ENCODE measurements at regions not wholly inside any gene's neighbourhood (a gene's known extent, or its start where the extent isn't known, plus 50 kb on each side); places are given as distances from the start of the nearest gene placed in this dataset.
"Not testable (repeated sequence)": the region's sequence is repeated elsewhere in the genome, so short reads cannot be mapped to it uniquely, and the experiment has no call there.

DNA sequence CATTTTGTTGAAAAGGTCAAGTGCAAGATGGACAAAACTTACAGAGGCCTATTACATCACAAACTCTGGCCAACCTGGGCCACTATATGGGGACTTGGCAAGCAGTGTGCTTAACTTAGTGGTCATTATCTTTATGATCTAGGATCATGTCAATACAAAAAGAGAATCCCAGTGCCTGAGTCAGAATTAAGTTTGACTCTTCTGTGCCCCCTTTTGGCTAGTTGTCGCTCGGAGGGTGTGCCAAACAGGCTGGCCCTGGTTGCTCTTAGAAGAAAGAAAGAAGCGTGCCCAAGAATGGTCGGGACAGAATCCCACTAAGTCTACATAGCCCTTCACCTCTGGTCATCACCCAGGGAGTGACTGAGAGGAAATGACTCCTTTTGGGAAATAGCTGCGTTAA lies 100.1 kb downstream of the EIF4E start:
- peak; percentile 52 for DNase-seq

DNA sequence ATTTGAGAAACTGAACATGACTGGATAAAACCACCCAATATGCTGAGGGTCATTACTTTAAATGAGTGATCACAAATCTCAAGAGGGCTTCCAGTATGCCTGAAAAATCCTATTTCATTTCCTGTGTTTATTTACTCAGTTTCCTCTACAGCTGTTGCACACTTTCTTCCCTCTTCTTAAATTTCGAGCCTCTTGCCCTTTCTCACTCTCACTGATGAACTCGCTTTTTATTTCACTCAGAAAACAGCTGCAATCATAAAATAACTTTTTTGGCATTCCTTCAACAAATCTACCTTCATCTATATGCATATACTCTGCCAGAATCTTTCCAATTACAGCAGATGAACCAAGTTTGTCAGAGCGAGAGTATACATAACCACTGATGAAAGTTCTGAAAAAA lies 101.3 kb downstream of the EIF4E start:
- no peak for DNase-seq

DNA sequence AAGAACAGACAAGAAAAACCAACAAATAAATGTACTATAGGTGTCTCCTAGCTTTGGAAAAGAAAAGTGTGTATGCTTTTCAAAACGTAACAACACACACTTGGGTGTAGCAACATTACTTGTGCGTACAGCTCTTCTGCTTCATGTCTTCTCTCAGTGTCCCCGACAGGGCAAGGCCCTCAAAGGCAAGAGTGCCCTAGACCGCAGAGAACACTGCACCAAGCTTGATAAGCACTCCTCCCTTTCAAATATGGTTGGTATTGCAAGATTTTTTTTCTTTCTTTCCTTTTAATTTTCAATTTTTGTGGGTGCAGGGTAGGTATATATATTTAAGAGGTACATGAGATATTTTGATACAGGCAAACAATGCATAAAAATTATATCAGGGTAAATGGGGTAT lies 106.8 kb downstream of the EIF4E start:
- DNase-seq, result peak; percentile 65

DNA sequence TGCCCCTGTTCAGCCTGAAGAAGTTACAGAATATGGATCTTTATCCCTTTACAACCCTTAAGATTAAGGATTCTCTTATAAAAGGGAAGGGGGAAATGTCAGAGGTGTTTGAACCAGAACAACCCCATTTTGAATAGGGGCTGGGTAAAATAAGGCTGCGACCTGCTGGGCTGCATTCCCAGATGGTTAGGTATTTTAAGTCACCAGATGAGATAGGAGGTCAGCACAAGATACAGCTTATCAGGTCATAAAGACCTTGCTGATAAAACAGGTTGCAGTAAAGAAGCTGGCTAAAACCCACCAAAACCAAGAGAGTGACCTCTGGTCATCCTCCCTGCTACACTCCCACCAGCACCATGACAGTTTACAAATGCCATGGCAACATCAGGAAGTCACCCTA lies 110.8 kb downstream of the EIF4E start:
- DNase-seq, result not testable (repeated sequence)

DNA sequence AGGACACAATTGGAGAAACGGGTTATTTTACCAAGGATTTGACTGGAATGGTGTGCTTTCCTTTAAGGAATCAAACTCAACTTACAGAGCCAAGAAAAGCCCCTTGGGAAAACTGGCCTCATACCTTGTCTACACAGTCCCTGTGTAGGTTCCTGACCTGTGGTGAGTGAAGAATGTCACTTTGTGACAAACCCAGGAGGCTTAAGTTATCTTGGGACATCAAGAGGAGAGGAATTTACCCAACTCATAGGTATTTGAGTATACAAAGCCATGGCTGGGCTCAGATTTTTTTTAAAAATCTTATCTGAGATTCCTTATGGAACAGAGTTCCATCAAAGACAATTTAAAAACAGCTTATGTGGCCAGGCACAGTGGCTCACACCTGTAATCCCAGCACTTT lies 112.1 kb downstream of the EIF4E start:
- no peak for DNase-seq

DNA sequence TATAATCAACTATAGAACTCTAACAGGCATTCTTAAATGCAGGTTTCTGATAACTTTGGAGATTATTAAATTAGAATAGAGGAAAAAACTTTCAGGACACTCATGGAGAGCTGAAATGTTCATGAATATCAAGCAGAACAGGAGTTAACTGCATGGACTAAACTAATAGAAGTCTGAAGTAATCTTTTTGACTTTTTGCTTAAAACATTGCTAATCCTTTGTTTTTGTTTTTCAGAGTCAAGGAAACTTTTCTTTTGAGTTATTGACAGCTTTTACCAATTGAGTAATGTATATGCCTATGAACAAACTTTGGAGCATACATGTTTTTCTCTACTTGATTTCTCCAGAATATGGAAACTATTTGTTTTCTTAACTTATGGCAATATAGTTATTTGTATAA lies 112.5 kb downstream of the EIF4E start:
- DNase-seq, result no peak

DNA sequence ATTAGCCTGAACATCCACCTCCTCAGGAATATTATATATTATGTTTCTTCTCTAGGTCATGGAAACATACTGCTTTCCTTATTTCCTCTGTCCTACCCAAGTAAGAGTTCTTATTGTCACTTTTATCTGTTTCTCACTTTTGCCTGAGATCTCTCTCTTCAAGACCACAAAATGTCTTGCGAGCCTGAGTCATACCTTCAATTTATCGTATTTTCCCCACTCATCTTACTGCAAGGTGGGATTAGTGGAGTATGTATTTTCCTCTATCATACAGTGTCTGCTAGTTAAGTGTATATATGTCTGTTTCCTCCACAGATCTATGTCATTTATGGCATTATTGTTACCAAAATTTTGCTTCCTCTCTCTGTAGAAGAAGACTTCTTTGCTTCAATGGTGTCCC lies 124.5 kb downstream of the EIF4E start:
- DNase-seq, result no peak

DNA sequence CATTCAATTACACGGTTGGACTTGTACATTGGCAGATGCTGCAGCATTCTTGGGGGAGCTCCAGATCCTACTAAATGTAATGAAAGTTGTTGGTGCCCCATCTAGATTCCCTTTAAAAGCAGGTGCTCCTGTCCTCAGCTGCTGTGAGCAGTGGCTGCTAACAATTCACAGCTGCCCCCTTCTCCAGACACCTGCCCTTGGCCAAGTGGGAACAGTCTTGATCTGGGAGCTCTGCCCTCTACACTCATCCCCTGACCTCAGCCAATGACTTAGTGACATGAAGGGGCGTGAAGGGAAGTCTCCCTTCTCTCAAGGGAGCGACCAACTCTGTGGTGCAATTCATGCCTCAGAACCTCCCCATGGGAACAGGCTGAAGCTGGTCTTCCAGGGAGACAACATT lies 125.7 kb downstream of the EIF4E start:
- no peak for DNase-seq

DNA sequence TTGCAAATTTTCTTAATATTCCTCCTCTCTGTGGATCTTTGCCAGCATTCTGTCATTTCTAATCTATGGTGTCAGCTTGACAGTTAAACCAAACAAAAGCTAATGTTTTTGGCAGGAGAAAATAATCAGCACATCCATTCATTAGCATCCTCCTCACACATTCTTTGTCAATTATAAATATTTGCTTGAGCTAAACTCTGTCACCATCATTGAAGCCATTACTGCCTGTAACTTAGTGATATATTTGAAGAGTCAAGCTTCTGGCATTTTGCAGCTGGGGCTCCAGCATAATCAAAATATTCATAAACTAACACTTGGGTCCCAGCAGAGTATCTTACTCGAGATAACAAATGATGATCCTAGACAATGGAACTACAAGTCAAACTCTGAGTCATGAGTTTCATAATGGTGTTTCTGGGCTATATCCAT lies 126.1 kb downstream of the EIF4E start:
- DNase-seq, result peak; percentile 8

DNA sequence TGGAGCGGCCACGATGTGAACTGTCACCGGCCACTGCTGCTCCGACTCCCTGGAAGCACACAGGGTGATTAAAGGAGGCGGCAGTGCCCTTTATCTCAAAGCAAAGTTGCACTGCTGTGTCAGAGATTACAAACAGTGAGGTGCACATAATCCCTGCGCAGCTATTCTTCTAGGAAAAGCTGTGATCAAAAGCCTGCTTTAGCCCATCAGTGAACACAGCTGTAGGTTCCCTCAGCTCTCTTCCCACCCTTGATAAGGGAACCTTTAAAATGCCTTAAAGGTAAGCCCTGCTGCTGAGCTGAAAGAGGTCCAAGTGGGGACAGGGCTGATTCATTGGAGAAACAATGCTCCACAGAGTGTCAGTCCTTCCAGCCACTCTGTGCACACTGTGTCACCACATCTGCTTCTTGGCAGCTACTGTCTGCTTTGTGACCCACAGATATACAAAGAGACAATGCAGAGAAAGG lies 127.6 kb downstream of the EIF4E start:
- no peak for DNase-seq

DNA sequence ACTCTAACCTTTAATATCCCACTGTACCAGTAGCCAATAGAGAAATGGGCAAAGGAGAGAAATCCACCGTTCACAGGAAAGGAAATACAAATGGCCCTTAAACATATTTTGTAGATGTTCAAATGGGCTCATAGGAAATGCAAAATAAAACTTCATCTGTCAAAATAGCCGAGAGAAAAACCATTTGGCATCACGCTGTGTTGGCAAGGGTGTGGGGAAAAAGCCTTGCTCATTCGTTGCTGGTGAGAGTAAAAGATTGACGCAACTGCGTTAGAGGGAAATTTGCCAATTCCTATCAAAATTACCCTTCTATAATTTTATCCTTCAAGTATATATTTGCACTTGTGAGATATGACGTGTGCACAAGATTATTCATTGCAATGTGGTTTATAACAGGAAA lies 131.9 kb downstream of the EIF4E start:
- no peak for DNase-seq

DNA sequence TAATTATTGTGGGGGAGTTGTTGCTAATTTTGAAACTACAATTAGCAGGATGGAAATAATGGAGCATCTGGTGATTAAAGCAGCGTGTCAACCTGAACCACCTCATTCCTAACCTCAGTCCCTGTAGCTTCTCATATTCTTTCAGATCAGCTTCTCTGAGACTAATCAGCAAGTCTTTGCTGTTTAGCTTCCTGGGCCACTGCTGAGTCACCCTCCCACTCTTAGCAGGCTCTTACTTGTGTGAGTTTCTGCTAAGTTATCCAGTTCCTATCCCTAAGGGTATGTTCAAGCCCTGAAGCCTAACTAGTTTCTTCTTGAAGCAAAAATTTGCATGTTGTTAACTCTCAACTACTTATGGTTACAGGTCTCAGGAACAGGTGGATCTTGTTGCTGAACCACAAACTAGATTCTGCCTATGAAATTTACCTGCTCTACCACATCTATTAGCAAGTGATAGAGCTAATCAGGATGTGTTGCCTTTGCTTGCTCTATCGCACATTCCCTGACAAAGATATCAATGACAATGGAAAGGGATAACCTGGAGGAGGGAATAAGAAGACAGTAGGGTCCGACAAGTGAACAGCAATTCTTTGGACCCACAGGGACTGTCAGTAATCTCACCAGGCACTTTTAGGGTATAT lies 134.2 kb downstream of the EIF4E start:
- peak; percentile 48 for DNase-seq

DNA sequence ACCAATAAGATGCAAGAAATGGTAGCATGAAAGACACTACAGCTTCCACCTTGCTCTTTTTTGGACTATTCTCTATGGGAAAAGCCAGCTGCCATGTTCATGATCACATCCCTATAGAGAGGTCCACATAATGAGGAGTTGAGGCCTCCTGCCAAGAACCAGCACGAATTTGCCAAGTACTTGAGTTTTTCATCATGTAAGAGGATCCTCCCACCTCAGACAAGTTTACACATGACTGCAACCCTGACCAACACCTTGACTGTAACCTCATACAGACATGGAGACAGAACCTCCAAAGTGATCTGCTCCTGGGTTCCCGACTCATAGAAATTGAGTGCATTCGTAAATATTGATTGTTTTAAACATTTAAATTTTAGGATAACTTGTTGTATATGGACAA lies 135.2 kb upstream of the TSPAN5 start:
- DNase-seq, result no peak

DNA sequence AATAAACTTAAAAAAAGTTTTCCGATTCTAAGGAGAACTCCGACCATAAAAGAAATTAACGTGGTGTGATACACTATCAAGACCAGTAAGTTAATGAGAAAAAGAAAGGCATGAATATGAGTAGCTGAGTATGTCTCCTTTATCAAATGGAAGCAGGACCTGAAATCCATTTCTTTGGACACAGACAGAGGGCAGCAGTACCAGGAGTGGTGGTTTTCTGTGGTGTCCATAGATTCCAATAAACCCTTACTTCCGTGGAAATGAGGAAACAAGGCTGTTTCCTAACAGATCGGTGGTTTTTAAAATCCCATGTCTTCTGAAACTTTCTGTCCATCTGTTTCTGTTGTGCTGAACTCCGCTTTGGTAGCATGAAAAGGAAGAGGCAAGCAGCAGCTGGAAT lies 128.5 kb upstream of the TSPAN5 start:
- peak; percentile 8 for DNase-seq

DNA sequence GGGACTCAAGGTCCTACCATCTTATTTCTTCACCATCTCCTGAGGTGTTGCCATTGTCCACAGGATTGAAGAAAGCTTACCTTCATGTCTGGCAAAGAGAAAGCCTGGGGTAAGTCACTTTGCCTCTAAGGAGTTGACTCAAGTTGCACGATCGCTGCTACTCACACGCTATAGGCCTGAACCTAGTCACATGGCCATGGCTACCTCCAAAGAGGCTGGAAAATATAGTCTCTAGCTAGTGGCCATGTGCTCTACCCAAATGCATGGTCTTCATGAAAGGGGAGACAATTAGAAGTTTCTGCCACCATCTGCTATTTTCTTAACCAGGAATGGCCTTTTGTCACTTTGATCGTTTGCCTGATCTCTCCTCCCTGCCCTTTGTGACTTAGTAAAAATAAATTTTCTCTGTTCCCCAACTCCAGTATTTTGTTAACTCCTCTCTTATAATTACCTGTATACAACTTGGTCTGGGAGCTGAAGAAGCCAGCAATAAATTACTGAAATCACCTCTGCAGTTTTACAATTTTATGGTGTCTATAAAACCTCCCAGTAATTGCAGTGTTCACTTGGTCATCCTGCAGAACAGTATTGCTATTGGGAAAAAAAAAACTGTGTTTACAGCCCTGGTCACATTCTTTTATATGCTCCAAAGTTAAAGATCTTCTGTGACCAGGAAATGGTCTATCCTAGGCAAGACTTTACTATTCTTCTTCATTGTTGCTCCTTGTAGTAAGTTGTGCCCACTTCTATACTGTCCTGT lies 126.7 kb upstream of the TSPAN5 start:
- DNase-seq, result no peak

DNA sequence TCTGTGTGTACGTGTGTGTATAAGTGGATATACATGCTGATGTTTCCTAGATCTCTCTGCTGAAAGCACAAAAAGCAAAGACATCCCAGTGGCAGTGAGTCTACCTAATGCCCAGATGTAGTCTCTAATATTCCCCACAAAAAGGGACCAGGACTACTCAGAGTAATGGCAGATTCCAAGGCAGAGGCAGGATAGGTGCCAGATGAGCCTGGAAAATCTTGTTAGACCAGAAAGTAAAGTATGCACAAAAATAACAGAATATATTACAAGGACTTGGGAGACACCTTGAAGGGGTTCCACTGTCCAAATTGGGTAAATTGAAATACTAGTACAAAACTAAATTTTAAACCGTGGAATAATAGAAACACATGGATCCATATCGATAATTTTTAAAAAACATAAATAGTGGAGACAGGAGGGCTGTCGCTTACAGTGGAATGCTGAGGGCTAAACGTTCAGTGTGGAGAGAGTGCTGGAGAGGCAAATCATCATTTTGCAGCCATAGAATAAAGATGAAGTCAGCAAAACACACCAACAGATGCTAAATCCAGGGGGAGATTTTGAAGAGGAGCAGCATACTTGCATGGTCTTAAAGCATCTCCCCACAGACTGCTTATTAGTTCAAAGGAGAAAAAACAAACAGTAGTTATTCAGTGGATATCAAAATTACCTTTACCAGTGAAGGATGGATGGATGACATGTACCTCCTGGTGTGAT lies 123.4 kb upstream of the TSPAN5 start:
- no peak for DNase-seq

DNA sequence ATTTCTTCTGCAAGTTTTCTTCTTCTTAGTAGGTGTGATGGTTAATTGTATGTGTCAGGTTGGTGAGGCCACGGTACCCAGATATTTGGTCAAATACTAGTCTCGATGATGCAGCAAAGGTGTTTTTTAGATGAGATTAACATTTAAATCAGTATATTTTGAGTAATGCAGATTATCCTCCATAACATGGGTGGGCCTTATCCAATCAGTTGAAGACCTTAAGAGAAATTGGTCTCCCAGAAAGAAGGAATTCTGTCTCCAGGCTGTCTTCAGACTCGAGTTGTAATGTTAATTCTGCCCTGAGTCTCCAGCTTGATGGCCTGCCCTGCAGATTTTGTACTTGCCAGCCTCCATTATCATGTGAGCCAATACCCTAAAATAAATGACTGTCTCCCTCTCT lies 122.5 kb upstream of the TSPAN5 start:
- DNase-seq, result no peak

DNA sequence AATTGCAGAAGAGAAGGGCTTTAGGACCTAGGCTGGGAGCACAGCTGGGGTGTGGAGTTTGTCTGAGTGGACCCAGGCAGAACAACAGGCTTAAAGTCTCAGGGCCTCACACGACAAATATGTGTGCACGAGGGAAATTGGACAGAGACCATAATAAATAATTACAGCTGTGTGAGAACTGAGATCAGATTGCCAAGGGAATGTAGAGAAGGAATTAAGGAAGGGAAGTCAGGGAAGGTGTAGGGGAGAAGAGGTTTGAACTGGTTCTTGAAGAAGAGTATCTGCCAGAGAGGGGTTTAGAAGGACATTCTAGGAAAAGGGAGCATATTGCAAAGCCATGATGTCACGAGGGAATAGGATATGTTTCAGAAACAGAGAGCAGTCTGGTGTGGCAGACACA lies 120.7 kb upstream of the TSPAN5 start:
- DNase-seq, result no peak

DNA sequence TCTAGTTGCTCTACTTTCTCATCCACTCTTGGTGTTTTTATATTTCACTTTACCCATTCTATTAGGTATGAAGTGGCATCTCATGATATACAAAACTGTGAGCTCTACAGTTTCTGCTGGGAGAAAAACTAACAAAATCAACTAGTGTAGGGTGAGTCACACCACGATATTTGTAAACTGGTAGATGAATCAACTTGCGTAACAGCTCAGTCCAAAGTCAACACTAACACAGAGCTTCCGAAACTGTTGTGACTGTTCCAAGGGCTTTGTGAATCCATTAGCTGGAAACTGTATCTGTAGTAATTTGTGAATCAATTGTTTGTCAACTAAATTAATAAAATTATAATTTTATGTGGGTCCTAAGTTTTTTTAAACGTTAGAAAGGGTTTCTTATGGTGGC lies 119.8 kb upstream of the TSPAN5 start:
- DNase-seq, result no peak

DNA sequence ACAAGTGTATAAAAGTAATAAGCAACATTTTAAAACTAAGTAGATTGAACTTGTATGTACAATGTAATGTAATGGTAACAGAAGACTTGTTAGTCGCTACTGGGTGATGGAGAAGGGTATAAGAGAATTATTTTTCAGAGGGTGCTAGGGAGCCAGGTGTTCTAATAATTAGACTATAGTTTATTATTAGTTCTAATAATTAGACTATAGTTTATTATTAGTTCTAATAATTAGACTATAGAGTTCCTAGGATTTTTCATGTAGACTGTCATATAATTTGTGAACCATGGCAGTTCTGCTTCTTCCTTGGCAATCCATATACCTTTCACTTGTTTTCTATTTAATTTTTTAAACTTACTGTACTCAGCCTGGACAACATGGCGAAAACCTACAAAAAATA lies 117.3 kb upstream of the TSPAN5 start:
- no peak for DNase-seq

DNA sequence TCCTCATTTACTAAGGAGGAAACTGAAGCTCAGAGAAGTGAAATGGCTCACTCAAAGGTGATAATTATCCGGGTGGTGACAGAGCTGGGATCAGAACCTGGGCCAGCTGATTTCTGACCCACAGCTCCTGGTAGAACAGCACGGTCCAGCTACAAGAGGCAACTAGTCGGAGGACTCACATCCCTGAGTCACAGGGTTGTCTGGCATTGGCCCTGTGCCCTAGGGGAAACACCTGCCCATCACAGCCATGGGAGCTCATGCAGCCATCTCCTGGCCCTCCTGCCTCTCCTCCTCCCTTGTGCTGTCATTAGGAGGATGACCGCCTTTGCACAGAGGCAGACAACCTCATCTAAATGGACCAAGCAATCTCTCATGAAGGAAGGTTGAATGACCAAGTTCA lies 115.2 kb upstream of the TSPAN5 start:
- DNase-seq, result no peak

DNA sequence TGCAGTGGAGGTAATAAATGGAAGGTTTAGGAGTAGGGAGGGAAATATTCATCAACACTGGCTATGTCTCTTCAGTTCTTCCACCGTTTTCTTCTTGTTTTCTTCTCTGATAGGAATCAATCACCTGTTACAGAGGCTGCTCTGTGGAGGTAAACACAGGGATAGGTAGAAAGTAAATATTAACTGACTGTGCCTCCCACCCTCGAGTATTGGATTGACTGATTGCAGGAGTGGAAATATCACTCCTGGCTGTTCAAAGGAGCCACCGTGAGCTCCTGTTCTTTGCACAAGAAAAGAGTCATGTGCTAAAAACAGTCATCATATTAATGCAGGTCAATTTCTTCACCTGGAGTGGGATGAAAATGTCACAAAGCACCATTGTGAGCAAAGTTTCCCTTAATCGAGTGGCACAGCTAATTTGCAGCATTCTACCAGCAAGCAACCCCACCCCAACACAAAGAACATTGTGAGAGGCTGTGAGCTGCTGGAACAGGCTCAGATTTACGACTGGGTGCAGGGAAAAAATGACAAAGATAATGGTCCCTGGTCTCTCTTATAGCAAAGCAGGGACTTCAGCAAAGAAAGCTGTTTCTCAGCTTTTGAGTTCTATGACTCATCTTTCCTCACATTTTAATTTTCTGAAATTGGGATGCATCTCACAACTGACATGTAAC lies 113.7 kb upstream of the TSPAN5 start:
- no peak for DNase-seq

DNA sequence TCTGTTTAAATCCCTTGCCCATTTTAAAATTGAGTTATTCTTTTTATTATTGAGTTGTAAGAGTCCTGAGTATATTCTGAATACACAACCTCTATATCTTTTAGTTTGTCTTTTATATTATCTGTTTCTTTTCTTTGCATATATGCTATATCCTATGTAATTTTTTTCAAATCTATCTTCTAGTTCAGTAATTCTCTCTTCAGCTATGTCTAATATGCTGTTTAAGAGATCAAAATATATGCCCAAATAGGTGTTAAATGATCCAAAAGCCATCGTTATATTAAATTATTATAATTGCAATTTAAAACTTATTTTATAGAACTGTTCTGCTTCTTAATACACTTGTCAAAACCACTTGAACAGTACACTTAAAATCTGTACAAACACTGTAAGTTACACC lies 107.4 kb upstream of the TSPAN5 start:
- DNase-seq, result no peak

DNA sequence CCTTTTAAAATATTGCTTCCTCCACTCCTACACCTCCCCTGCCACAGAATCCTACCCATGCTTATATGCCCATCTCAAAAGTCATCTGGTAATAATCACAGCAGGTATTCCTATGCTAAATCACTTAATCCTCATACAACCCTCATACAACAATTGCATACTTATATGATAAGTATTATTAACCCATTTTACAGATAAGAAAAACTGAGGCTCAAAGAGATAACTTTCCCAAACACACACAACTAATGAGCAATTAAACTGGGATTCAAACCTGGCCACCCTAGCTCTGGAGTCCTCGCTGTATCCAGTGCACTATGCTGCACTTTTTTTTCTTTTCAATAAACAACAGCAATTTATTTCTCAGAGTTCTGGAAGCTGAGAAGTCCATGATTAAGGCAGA lies 99.8 kb upstream of the TSPAN5 start:
- no peak for DNase-seq
